HG02970 (cell line): ENCODE measurements at regions not wholly inside any gene's neighbourhood (a gene's known extent, or its start where the extent isn't known, plus 50 kb on each side); places are given as distances from the start of the nearest gene placed in this dataset.
"Not testable (repeated sequence)": the region's sequence is repeated elsewhere in the genome, so short reads cannot be mapped to it uniquely, and the experiment has no call there.

Experiments used
- ATAC-seq: cut with Tn5 transposase; IDR thresholded peaks from one replicate; pipeline ENCODE4 v1.9.1; 2021; ENCODE audit warnings: mild to moderate bottlenecking, moderate library complexity, moderate number of reproducible peaks; ENCODE audit not compliant: unreplicated experiment, low FRiP score

- no peak for ATAC-seq
These were observed 289.9 kb upstream of the RBMS1 start for GRCh38 chr2:160783474-160783873.

- ATAC-seq: no peak
These were observed 290.4 kb upstream of the RBMS1 start for GRCh38 chr2:160784034-160784433.

- no peak for ATAC-seq
These were observed 297.1 kb upstream of the RBMS1 start for GRCh38 chr2:160790738-160791137.

- ATAC-seq: no peak
These were observed 298.3 kb upstream of the RBMS1 start for GRCh38 chr2:160791884-160792283.

GRCh38 chr2:160792837-160793236, 299.2 kb upstream of the RBMS1 start:
- ATAC-seq: no peak

- no peak for ATAC-seq
These were observed 301.3 kb upstream of the RBMS1 start for GRCh38 chr2:160794926-160795325.

GRCh38 chr2:160803881-160804280, 310.3 kb upstream of the RBMS1 start:
- ATAC-seq: no peak

- ATAC-seq: no peak
These were observed 316.8 kb upstream of the RBMS1 start for GRCh38 chr2:160810406-160810805.

GRCh38 chr2:160812830-160813505, 319.4 kb upstream of the RBMS1 start:
- ATAC-seq: no peak

GRCh38 chr2:160813506-160813858, 319.9 kb upstream of the RBMS1 start:
- ATAC-seq: no peak

- ATAC-seq: no peak
These were observed 323.4 kb upstream of the RBMS1 start for GRCh38 chr2:160816916-160817499.

GRCh38 chr2:160820691-160821090, 327.1 kb upstream of the RBMS1 start:
- ATAC-seq: no peak

- ATAC-seq: no peak
These were observed 328.4 kb upstream of the RBMS1 start for GRCh38 chr2:160822006-160822405.

GRCh38 chr2:160825433-160825832, 331.8 kb upstream of the RBMS1 start:
- ATAC-seq: no peak

- ATAC-seq: no peak
These were observed 332.9 kb upstream of the RBMS1 start for GRCh38 chr2:160826496-160826895.

- ATAC-seq: no peak
These were observed 332.2 kb upstream of the TANK start for GRCh38 chr2:160828076-160828475.

GRCh38 chr2:160832381-160832780, 327.8 kb upstream of the TANK start:
- not testable (repeated sequence) for ATAC-seq

- ATAC-seq: no peak
These were observed 325.1 kb upstream of the TANK start for GRCh38 chr2:160835166-160835565.

- ATAC-seq: no peak
These were observed 323.5 kb upstream of the TANK start for GRCh38 chr2:160836755-160837154.

GRCh38 chr2:160837416-160837815, 322.8 kb upstream of the TANK start:
- ATAC-seq: no peak

GRCh38 chr2:160838147-160838546, 322.1 kb upstream of the TANK start:
- no peak for ATAC-seq

GRCh38 chr2:160838691-160839090, 321.5 kb upstream of the TANK start:
- no peak for ATAC-seq
